ENCODE measurements at regions not wholly inside any gene's neighbourhood (a gene's known extent, or its start where the extent isn't known, plus 50 kb on each side); places are given as distances from the start of the nearest gene placed in this dataset.

- TF ChIP-seq SP1 (IDR thresholded peaks at IDR 0.05) (no peak), MAX (IDR thresholded peaks at IDR 0.05) (no peak), RAD21 (IDR thresholded peaks at IDR 0.05) (no peak), RXRA (IDR thresholded peaks at IDR 0.05) (no peak), GABPA (IDR thresholded peaks at IDR 0.05 in 1 of 2, conservative IDR thresholded peaks at IDR 0.05 in 1 of 2) (no peak), JUND (IDR thresholded peaks at IDR 0.05) (no peak), NR2F2 (IDR thresholded peaks at IDR 0.05) (no peak), TAF1 (conservative IDR thresholded peaks at IDR 0.05) (no peak), YY1 (IDR thresholded peaks at IDR 0.05) (no peak), REST (IDR thresholded peaks at IDR 0.05) (no peak)
- TF ChIP-seq, protein P1, sequence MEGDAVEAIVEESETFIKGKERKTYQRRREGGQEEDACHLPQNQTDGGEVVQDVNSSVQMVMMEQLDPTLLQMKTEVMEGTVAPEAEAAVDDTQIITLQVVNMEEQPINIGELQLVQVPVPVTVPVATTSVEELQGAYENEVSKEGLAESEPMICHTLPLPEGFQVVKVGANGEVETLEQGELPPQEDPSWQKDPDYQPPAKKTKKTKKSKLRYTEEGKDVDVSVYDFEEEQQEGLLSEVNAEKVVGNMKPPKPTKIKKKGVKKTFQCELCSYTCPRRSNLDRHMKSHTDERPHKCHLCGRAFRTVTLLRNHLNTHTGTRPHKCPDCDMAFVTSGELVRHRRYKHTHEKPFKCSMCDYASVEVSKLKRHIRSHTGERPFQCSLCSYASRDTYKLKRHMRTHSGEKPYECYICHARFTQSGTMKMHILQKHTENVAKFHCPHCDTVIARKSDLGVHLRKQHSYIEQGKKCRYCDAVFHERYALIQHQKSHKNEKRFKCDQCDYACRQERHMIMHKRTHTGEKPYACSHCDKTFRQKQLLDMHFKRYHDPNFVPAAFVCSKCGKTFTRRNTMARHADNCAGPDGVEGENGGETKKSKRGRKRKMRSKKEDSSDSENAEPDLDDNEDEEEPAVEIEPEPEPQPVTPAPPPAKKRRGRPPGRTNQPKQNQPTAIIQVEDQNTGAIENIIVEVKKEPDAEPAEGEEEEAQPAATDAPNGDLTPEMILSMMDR (IDR thresholded peaks at IDR 0.05; ENCODE audit: low read depth, low read length, missing input control): no peak
Measured at GRCh38 chr13:88000239-88000638, 329.1 kb downstream of the SLITRK5 start.

Measured in liver (tissue), 3 donors.